ENCODE measurements at regions not wholly inside any gene's neighbourhood (a gene's known extent, or its start where the extent isn't known, plus 50 kb on each side); places are given as distances from the start of the nearest gene placed in this dataset.

- Histone ChIP-seq H3K4me3 (no peak overlapping the region), H3K9me3 (replicated peaks in 1 of 3) (no peaks in the 10 kb centered on the region), H3K27ac (peak overlapping the region in 1 of 5 donors; percentile 51), H3K36me3 (replicated peaks in 1 of 2) (no peaks in the 10 kb centered on the region), H3K27me3 (no peaks in the 10 kb centered on the region), H3K4me1 (replicated peaks in 1 of 2) (peaks cover 0 to 9% of the 10 kb centered on the region in 2 donors)
- TF ChIP-seq CTCF (IDR thresholded peaks at IDR 0.05) (no peak), POLR2A (IDR thresholded peaks at IDR 0.05) (no peak)
- WGBS, 4 donors: 47 to 60% (median 53%) methylated on average over 5 of the region's 5 CpGs
- intact Hi-C loops (cut with DNase I): loop anchor here in 1 of 2 donors (10.0 kb wide), 1 partner anchor 117 kb away; no protein-coding TSS in a partner anchor
- DNase-seq: no peak
These were observed 309.7 kb upstream of the NFE2L3 start for GRCh38 chr7:25842201-25842733.

GRCh38 chr7:25843467-25843866, 308.5 kb upstream of the NFE2L3 start:
- Histone ChIP-seq H3K4me3 (no peak overlapping the region), H3K27me3 (no peaks in the 10 kb centered on the region), H3K9me3 (replicated peaks in 1 of 3) (no peaks in the 10 kb centered on the region), H3K36me3 (replicated peaks in 1 of 2) (no peaks in the 10 kb centered on the region), H3K27ac (no peak overlapping the region), H3K4me1 (replicated peaks in 1 of 2) (peaks cover 0 to 11% of the 10 kb centered on the region in 2 donors)
- TF ChIP-seq CTCF (IDR thresholded peaks at IDR 0.05) (no peak), POLR2A (IDR thresholded peaks at IDR 0.05) (no peak)
- WGBS, 4 donors: 67 to 87% (median 78%) methylated on average over 4 of the region's 4 CpGs
- no peak for DNase-seq
- intact Hi-C loops (cut with DNase I): loop anchor here in 1 of 2 donors (10.0 kb wide), 1 partner anchor 119 kb away; no protein-coding TSS in a partner anchor

DNA sequence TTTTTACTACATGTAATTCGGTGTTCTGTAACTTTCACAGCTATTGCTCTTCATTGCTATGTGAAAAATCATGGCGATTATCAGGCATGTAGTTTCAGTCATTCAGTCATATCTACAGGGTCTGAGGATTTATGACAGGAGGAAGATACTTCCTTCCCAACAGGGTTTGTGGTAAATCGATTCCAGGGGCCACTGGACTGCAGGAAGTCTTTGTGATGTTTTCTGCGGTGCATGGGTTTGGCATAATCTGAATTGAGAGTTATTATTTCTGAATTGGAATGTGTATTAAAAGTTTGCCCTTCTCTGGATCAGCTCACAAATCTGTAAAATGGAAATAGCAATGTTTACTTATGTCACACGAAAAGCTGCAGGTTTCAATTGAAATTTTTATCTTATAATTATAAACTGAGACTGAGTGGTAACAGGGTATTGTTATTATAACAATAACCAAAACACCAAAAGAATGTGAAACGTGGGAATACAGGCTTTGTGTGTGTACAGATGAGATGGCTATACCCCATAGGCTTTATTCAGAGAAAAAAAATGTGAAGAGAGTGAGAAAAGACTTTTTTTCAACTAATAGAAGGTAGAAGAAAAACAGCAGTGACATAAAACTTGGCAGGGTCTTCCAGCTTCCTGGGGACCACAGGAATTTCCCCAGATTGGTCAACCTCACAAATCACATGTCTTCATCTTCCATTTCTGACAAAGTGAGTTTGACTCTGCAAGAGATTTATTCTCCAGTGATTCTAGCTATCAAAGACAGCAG, 307.7 kb upstream of the NFE2L3 start:
- TF ChIP-seq CTCF (IDR thresholded peaks at IDR 0.05) (no peak), POLR2A (IDR thresholded peaks at IDR 0.05) (no peak)
- Histone ChIP-seq H3K9me3 (replicated peaks in 1 of 3) (no peaks in the 10 kb centered on the region), H3K4me3 (no peak overlapping the region), H3K27ac (no peak overlapping the region), H3K27me3 (no peaks in the 10 kb centered on the region), H3K36me3 (replicated peaks in 1 of 2) (no peaks in the 10 kb centered on the region), H3K4me1 (replicated peaks in 1 of 2) (peaks cover 3 to 13% of the 10 kb centered on the region in 2 donors)
- 59 to 68% (median 63%) methylated on average over 6 of the region's 6 CpGs for WGBS, 4 donors
- intact Hi-C loops (cut with DNase I): loop anchor here in 1 of 2 donors (10.0 kb wide), 1 partner anchor 119 kb away; no protein-coding TSS in a partner anchor
- no peak for DNase-seq

GRCh38 chr7:25845464-25845863, 306.5 kb upstream of the NFE2L3 start:
- H3K4me3 ChIP-seq: no peak overlapping the region
- 74 to 94% (median 91%) methylated on average over 5 of the region's 5 CpGs for WGBS, 4 donors
- no peak for DNase-seq
- no peaks in the 10 kb centered on the region for H3K36me3 ChIP-seq (replicated peaks in 1 of 2)
- H3K27me3 ChIP-seq: no peaks in the 10 kb centered on the region
- H3K4me1 ChIP-seq (replicated peaks in 1 of 2): peaks cover 10 to 21% of the 10 kb centered on the region in 2 donors
- intact Hi-C loops (cut with DNase I): loop anchor here in 1 of 2 donors (5.0 to 10.0 kb wide), 2 partner anchors 121 to 598 kb away; no protein-coding TSS in a partner anchor
- no peaks in the 10 kb centered on the region for H3K9me3 ChIP-seq (replicated peaks in 1 of 3)
- TF ChIP-seq CTCF (IDR thresholded peaks at IDR 0.05) (no peak), POLR2A (IDR thresholded peaks at IDR 0.05) (no peak)
- H3K27ac ChIP-seq: no peak overlapping the region

Measured in adrenal gland (tissue), 9 donors.